ENCODE measurements at regions not wholly inside any gene's neighbourhood (a gene's known extent, or its start where the extent isn't known, plus 50 kb on each side); places are given as distances from the start of the nearest gene placed in this dataset.

DNA sequence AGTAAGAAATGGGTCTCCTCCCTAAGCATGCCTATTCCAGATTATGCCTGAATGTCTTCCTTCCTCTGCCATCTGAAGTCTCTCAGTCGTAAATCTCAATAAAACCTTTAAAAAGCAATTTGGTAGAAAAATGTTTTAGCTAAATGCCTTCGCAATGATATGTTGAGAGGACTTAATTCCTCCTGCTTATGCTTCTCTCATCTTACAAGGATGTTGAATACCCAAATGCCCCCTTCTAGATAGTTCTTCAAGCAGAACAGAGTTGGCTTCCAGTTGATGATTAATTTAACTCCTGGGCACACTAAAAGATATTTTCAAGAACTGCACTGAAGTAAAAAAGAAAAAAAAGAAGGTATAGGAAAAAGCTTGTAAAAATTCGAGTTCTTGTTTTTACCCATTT, 275.0 kb upstream of the SPTLC3 start:
- TF ChIP-seq POLR2A (IDR thresholded peaks at IDR 0.05) (no peak), CTCF (IDR thresholded peaks at IDR 0.05) (no peak)
